A673 (cell line): ENCODE measurements at regions not wholly inside any gene's neighbourhood (a gene's known extent, or its start where the extent isn't known, plus 50 kb on each side); places are given as distances from the start of the nearest gene placed in this dataset.

Experiments used
- EZH2 ChIP-seq: fragments of 200-600 bp; sonication (generic); IDR thresholded peaks from 2 replicates; pipeline ENCODE4 v1.6.1; 2017; ENCODE audit warnings: borderline replicate concordance, low read depth, mild to moderate bottlenecking, mixed read lengths, antibody characterized with exemption, low read length; ENCODE audit not compliant: poor library complexity, severe bottlenecking
- TF ChIP-seq, protein P1 (sequence below): fragments of 300-800, 200-600 bp; sonication (generic); conservative IDR thresholded peaks from 2 replicates; pipeline ENCODE4 v1.5.1; 2017; ENCODE audit warnings: low read depth, mild to moderate bottlenecking, antibody characterized with exemption, low read length, moderate library complexity, mixed read lengths

DNA sequence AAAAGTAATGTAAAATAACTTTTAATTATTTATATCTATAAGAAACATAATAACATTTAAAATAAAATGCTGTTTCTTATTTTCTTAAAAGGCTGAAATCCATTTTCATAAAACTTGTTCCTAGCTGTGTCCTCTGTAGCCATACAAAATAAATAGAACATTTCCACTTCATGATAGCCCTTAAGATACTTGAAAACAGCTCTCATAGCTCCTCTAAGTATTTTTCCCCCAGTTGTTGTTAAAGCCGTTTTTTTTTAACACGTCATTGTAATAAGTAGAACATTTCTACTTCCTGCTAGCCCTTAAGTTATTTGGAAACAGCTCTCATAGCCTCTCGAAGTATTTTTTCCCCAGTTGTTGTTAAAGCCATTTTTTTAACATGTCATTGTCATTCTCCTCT is 97.3 kb upstream of the SOX3 start:
- TF ChIP-seq, protein P1, sequence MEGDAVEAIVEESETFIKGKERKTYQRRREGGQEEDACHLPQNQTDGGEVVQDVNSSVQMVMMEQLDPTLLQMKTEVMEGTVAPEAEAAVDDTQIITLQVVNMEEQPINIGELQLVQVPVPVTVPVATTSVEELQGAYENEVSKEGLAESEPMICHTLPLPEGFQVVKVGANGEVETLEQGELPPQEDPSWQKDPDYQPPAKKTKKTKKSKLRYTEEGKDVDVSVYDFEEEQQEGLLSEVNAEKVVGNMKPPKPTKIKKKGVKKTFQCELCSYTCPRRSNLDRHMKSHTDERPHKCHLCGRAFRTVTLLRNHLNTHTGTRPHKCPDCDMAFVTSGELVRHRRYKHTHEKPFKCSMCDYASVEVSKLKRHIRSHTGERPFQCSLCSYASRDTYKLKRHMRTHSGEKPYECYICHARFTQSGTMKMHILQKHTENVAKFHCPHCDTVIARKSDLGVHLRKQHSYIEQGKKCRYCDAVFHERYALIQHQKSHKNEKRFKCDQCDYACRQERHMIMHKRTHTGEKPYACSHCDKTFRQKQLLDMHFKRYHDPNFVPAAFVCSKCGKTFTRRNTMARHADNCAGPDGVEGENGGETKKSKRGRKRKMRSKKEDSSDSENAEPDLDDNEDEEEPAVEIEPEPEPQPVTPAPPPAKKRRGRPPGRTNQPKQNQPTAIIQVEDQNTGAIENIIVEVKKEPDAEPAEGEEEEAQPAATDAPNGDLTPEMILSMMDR, result no peak
- TF ChIP-seq EZH2, result no peak
